GM21423 (cell line): ENCODE measurements at regions not wholly inside any gene's neighbourhood (a gene's known extent, or its start where the extent isn't known, plus 50 kb on each side); places are given as distances from the start of the nearest gene placed in this dataset.

Source experiments
- ATAC-seq: cut with Tn5 transposase; IDR thresholded peaks from one replicate; pipeline ENCODE4 v1.9.1; 2021; ENCODE audit warnings: mild to moderate bottlenecking, moderate library complexity; ENCODE audit not compliant: unreplicated experiment

GRCh38 chr5:5014586-5015235 is 125.4 kb upstream of the ADAMTS16 start:
- ATAC-seq = no peak

GRCh38 chr5:5017827-5018577 is 122.1 kb upstream of the ADAMTS16 start:
- no peak for ATAC-seq

GRCh38 chr5:5018578-5018970 is 121.6 kb upstream of the ADAMTS16 start:
- ATAC-seq = no peak

GRCh38 chr5:5021436-5021835 is 118.7 kb upstream of the ADAMTS16 start:
- ATAC-seq = no peak

- ATAC-seq = no peak
These were observed 114.9 kb upstream of the ADAMTS16 start for GRCh38 chr5:5025098-5025773.

- ATAC-seq = no peak
These were observed 114.2 kb upstream of the ADAMTS16 start for GRCh38 chr5:5025774-5026408.

GRCh38 chr5:5026409-5026785 is 113.7 kb upstream of the ADAMTS16 start:
- ATAC-seq = no peak

- no peak for ATAC-seq
These were observed 108.5 kb upstream of the ADAMTS16 start for GRCh38 chr5:5031665-5032064.

- ATAC-seq = no peak
These were observed 102.5 kb upstream of the ADAMTS16 start for GRCh38 chr5:5037674-5038073.

GRCh38 chr5:5039918-5040317 is 100.2 kb upstream of the ADAMTS16 start:
- ATAC-seq = no peak

GRCh38 chr5:5040712-5041111 is 99.4 kb upstream of the ADAMTS16 start:
- no peak for ATAC-seq

GRCh38 chr5:5042806-5043205 is 97.3 kb upstream of the ADAMTS16 start:
- ATAC-seq = no peak

GRCh38 chr5:5043346-5043745 is 96.8 kb upstream of the ADAMTS16 start:
- no peak for ATAC-seq

GRCh38 chr5:5044247-5044840 is 95.8 kb upstream of the ADAMTS16 start:
- ATAC-seq = no peak

- peak; percentile 66 for ATAC-seq
These were observed 93.2 kb upstream of the ADAMTS16 start for GRCh38 chr5:5046680-5047502.

- no peak for ATAC-seq
These were observed 89.3 kb upstream of the ADAMTS16 start for GRCh38 chr5:5050801-5051200.

- ATAC-seq = no peak
These were observed 84.4 kb upstream of the ADAMTS16 start for GRCh38 chr5:5055712-5056111.

GRCh38 chr5:5061836-5062235 is 78.3 kb upstream of the ADAMTS16 start:
- ATAC-seq = no peak

- no peak for ATAC-seq
These were observed 77.4 kb upstream of the ADAMTS16 start for GRCh38 chr5:5062525-5063302.

- ATAC-seq = no peak
These were observed 76.6 kb upstream of the ADAMTS16 start for GRCh38 chr5:5063533-5063953.
